ENCODE measurements at regions not wholly inside any gene's neighbourhood (a gene's known extent, or its start where the extent isn't known, plus 50 kb on each side); places are given as distances from the start of the nearest gene placed in this dataset.

DNA sequence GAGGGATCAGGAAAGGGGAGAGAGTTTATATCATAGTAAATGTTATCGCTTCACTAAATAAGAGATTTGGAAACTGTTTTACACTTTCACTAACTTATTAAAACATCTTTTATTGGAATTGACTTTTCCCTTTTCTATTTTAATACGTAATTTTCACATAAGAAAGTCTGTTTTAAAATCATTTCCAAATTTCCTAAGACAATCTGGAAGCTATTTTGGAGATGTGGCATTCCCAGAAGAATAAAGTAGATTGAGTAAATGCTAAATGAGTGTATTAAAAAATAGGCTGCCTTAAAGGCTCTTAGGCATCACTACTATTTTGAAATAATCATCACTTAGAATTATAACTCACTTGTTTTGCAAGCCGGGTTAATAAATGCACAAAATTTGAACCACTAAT, 763.5 kb downstream of the EDEM1 start:
- Mint-ChIP-seq H3K9me3 (peaks cover 11 to 16% of the 10 kb centered on the region in 2 donors), H3K36me3 (peaks cover 2% of the 10 kb centered on the region), H3K27me3 (ENCODE audit: low read depth in 2 of 2) (no peaks in the 10 kb centered on the region), H3K4me1 (no peaks in the 10 kb centered on the region), H3K27ac (no peak overlapping the region), H3K4me3 (no peak overlapping the region)
- intact Hi-C loops (cut with micrococcal nuclease): no loop called here
- TF ChIP-seq, protein P1, sequence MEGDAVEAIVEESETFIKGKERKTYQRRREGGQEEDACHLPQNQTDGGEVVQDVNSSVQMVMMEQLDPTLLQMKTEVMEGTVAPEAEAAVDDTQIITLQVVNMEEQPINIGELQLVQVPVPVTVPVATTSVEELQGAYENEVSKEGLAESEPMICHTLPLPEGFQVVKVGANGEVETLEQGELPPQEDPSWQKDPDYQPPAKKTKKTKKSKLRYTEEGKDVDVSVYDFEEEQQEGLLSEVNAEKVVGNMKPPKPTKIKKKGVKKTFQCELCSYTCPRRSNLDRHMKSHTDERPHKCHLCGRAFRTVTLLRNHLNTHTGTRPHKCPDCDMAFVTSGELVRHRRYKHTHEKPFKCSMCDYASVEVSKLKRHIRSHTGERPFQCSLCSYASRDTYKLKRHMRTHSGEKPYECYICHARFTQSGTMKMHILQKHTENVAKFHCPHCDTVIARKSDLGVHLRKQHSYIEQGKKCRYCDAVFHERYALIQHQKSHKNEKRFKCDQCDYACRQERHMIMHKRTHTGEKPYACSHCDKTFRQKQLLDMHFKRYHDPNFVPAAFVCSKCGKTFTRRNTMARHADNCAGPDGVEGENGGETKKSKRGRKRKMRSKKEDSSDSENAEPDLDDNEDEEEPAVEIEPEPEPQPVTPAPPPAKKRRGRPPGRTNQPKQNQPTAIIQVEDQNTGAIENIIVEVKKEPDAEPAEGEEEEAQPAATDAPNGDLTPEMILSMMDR (IDR thresholded peaks at IDR 0.05): no peak
- Histone ChIP-seq H3K9me3 (ENCODE audit: control insufficient read depth, insufficient read depth, low read length) (no peaks in the 10 kb centered on the region), H3K4me3 (ENCODE audit: low read length) (no peak overlapping the region), H3K36me3 (ENCODE audit: control insufficient read depth, insufficient read depth, low read length) (no peaks in the 10 kb centered on the region), H3K27me3 (ENCODE audit: control insufficient read depth, insufficient read depth, low read length) (no peaks in the 10 kb centered on the region), H3K4me1 (ENCODE audit: control insufficient read depth, insufficient read depth, low read length) (no peaks in the 10 kb centered on the region), H3K27ac (ENCODE audit: low read length) (no peak overlapping the region)
- DNase-seq (no peak), ATAC-seq (no peak)
- no CpG with 5 or more reads among the region's 3 CpGs for WGBS (ENCODE audit: insufficient coverage)

DNA sequence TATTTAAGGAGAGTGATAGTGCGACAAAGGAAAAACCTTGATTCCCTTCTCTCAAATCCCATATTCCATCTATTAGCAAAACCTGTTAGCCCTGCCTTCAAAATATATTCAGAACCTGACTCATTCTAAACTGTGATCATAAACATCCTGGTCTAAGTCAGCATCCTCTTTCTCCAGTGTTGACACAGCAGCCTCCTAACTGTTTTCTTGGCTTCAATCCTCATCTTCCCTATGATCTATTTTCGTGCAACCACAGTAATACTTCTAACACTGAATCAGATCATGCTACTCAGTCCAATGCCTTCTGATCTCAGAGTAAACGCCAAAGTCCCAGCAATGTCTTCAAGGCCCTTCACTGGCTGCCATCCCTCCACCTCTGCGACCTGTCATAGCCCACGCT, 785.1 kb downstream of the EDEM1 start:
- ATAC-seq (no peak), DNase-seq (no peak)
- no peaks in the 10 kb centered on the region for H3K36me3 Mint-ChIP-seq
- Histone ChIP-seq H3K4me3 (ENCODE audit: low read length) (no peak overlapping the region), H3K4me1 (ENCODE audit: control insufficient read depth, insufficient read depth, low read length) (no peaks in the 10 kb centered on the region), H3K36me3 (ENCODE audit: control insufficient read depth, insufficient read depth, low read length) (no peaks in the 10 kb centered on the region), H3K9me3 (ENCODE audit: control insufficient read depth, insufficient read depth, low read length) (peaks cover 2% of the 10 kb centered on the region), H3K27ac (ENCODE audit: low read length) (no peak overlapping the region), H3K27me3 (ENCODE audit: control insufficient read depth, insufficient read depth, low read length) (no peaks in the 10 kb centered on the region)
- no peak overlapping the region for H3K27ac Mint-ChIP-seq
- no peaks in the 10 kb centered on the region for H3K27me3 Mint-ChIP-seq (ENCODE audit: low read depth in 2 of 2)
- 84% methylated on average over 5 of the region's 5 CpGs for WGBS (ENCODE audit: insufficient coverage)
- no peaks in the 10 kb centered on the region for H3K4me1 Mint-ChIP-seq
- no peak overlapping the region for H3K4me3 Mint-ChIP-seq
- intact Hi-C loops (cut with micrococcal nuclease): no loop called here
- peaks cover 11 to 25% of the 10 kb centered on the region in 2 donors for H3K9me3 Mint-ChIP-seq
- TF ChIP-seq, protein P1 (IDR thresholded peaks at IDR 0.05): no peak

DNA sequence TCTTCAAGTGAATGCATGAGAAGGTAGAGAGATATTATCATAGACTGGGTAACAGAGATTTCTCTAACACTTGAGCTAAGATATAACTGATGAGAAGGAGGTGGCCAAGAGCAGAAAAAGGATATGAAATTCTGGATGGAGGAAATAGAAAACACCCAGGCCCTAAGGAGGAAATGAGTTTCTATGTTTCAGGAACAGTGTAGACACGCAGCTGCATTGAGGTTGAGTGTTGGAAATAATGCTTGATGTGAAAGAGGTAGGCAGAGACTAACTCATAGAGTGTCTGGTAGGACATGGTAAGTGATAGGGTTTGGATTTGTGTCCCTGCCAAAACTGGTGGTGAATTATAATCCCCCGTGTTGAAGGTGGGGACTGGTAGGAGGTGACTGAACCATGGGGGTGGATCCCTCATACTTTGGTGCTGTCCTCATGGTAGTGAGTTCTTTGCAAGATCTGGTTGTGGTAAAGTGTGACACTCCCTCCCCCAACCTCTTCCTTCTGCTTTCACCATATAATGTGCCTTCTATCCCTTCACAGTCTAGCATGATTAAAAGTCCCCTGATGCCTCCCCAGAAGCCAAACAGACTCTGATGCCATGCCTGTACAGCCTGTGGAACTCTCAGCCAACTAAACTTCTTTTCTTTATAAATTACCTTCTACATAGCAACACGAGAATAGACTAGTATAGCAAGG, 787.3 kb downstream of the EDEM1 start:
- Histone ChIP-seq H3K4me3 (ENCODE audit: low read length) (no peak overlapping the region), H3K27ac (ENCODE audit: low read length) (no peak overlapping the region), H3K27me3 (ENCODE audit: control insufficient read depth, insufficient read depth, low read length) (no peaks in the 10 kb centered on the region), H3K4me1 (ENCODE audit: control insufficient read depth, insufficient read depth, low read length) (no peaks in the 10 kb centered on the region), H3K36me3 (ENCODE audit: control insufficient read depth, insufficient read depth, low read length) (no peaks in the 10 kb centered on the region), H3K9me3 (ENCODE audit: control insufficient read depth, insufficient read depth, low read length) (peaks cover 2% of the 10 kb centered on the region)
- WGBS (ENCODE audit: insufficient coverage): 80% methylated on average over 2 of the region's 3 CpGs
- Mint-ChIP-seq H3K4me1 (no peaks in the 10 kb centered on the region), H3K27ac (no peak overlapping the region), H3K36me3 (no peaks in the 10 kb centered on the region), H3K27me3 (ENCODE audit: low read depth in 2 of 2) (no peaks in the 10 kb centered on the region), H3K9me3 (peaks cover 5 to 13% of the 10 kb centered on the region in 2 donors), H3K4me3 (no peak overlapping the region)
- DNase-seq (no peak), ATAC-seq (no peak)
- intact Hi-C loops (cut with micrococcal nuclease): no loop called here
- TF ChIP-seq, protein P1 (IDR thresholded peaks at IDR 0.05): no peak

DNA sequence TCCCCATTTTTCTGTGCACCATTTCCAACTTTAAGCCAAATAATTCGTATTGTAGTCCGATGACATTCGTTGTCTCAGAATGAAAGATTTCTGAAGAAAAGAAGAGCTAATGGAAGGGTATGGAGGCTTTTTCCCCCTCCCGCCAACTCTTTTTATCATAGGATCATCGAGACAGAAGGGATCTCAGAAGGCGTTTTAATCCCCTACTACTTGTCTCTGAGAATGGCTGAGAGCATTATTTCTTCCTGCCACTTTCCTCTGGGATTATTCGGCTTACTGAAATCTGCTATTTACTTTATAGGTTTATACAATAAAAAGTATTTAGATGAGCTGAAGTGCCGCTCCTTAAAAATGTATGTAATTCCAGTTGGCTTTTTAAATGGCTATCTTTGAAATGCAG, 789.8 kb downstream of the EDEM1 start:
- DNase-seq (no peak), ATAC-seq (no peak)
- TF ChIP-seq, protein P1 (IDR thresholded peaks at IDR 0.05): no peak
- no peaks in the 10 kb centered on the region for H3K27me3 Mint-ChIP-seq (ENCODE audit: low read depth in 2 of 2)
- WGBS (ENCODE audit: insufficient coverage): 94% methylated on average over 7 of the region's 8 CpGs
- H3K4me1 Mint-ChIP-seq: no peaks in the 10 kb centered on the region
- H3K27ac ChIP-seq (ENCODE audit: low read length): no peak overlapping the region
- no peak overlapping the region for H3K4me3 ChIP-seq (ENCODE audit: low read length)
- intact Hi-C loops (cut with micrococcal nuclease): no loop called here
- no peaks in the 10 kb centered on the region for H3K4me1 ChIP-seq (ENCODE audit: control insufficient read depth, insufficient read depth, low read length)
- peaks cover 11 to 21% of the 10 kb centered on the region in 2 donors for H3K9me3 Mint-ChIP-seq
- H3K27ac Mint-ChIP-seq: no peak overlapping the region
- peaks cover 6% of the 10 kb centered on the region for H3K36me3 Mint-ChIP-seq
- no peaks in the 10 kb centered on the region for H3K27me3 ChIP-seq (ENCODE audit: control insufficient read depth, insufficient read depth, low read length)
- no peak overlapping the region for H3K4me3 Mint-ChIP-seq
- H3K36me3 ChIP-seq (ENCODE audit: control insufficient read depth, insufficient read depth, low read length): no peaks in the 10 kb centered on the region
- H3K9me3 ChIP-seq (ENCODE audit: control insufficient read depth, insufficient read depth, low read length): peaks cover 6% of the 10 kb centered on the region

All from natural killer cell (primary cell).